Lower leg skin (tissue), 3 donors: ENCODE measurements at regions not wholly inside any gene's neighbourhood (a gene's known extent, or its start where the extent isn't known, plus 50 kb on each side); places are given as distances from the start of the nearest gene placed in this dataset.

Experiments used
- CTCF ChIP-seq, 3 donors: fragments of 450-650 bp; IDR thresholded peaks; one replicate each; pipeline ENCODE4 v1.5.1; 2016; ENCODE audit warnings: antibody characterized with exemption in 3 of 3, mild to moderate bottlenecking in 3 of 3, moderate library complexity in 2 of 3
- POLR2A ChIP-seq, 2 donors: fragments of 450-650 bp; IDR thresholded peaks; one replicate each; pipeline ENCODE4 v1.6.1; 2016 to 2017; ENCODE audit warnings: antibody characterized with exemption in 2 of 2, mild to moderate bottlenecking in 1 of 2, moderate library complexity in 1 of 2

- TF ChIP-seq CTCF (IDR thresholded peaks at IDR 0.05) = no peak
- TF ChIP-seq POLR2A (IDR thresholded peaks at IDR 0.05) = no peak
Observed at GRCh38 chr3:88940296-88940695, 167.1 kb upstream of the EPHA3 start.
